ENCODE measurements at regions not wholly inside any gene's neighbourhood (a gene's known extent, or its start where the extent isn't known, plus 50 kb on each side); places are given as distances from the start of the nearest gene placed in this dataset.
"Not testable (repeated sequence)": the region's sequence is repeated elsewhere in the genome, so short reads cannot be mapped to it uniquely, and the experiment has no call there.

GRCh38 chr4:20122198-20122988 lies 129.3 kb upstream of the SLIT2 start:
- no peak for DNase-seq (ENCODE audit: low read depth)

GRCh38 chr4:20119141-20119540 lies 132.6 kb upstream of the SLIT2 start:
- no peak for DNase-seq (ENCODE audit: low read depth)

DNA sequence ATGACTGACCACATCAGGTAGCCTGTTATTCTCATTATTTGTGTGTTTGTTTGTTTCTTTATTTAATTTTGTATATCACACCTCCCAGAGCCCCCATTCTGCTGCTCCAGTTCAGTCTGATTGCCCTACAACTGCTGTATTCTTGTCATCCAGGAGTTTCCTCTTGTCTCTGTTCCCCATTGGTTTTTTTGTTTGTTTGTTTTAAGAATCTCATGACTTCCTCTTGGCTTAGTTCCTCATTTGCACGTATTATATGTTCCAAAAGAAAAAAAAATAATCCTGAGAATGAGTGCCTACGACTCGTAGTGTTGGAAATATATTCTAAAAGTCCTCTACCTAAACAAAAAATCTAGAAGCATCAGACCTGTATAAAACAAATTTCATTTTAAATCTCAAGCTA lies 142.3 kb upstream of the SLIT2 start:
- DNase-seq (ENCODE audit: low read depth): peak; percentile 61

DNA sequence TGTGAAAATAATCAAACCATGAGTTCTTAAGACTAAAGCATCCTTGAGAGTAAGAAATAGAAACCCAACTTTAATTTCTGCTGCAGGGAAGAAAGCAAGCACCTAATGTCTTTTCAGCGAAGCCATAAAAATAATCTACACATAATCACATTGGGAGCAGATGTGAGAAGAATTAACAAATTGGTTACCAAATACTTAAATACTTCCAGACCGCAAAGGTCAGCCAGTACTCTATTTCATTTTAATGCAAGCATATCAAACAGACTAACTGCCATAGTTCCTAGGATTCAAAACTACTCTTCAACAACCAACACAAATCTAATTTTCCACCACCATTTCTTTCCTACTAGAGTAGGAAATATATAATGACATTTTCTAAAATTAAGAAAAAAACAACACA lies 144.8 kb upstream of the SLIT2 start:
- no peak for DNase-seq (ENCODE audit: low read depth)

DNA sequence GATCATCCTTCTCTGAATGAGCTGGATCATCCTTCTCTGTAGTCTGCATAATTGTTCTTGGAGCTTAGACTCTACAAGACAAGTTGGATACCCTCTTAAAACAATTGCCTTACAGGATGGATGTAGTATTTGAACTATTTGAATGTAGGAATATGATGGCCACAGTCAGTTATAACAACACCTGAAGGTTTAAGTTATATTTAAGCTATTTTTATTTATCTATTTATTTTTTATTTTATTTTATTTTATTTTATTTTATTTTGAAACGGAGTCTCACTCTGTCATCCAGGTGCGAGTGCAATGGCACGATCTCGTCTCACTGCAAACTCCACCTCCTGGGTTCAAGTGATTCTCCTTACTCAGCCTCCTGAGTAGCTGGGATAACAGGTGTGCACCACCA lies 149.9 kb upstream of the SLIT2 start:
- DNase-seq (ENCODE audit: low read depth): no peak

DNA sequence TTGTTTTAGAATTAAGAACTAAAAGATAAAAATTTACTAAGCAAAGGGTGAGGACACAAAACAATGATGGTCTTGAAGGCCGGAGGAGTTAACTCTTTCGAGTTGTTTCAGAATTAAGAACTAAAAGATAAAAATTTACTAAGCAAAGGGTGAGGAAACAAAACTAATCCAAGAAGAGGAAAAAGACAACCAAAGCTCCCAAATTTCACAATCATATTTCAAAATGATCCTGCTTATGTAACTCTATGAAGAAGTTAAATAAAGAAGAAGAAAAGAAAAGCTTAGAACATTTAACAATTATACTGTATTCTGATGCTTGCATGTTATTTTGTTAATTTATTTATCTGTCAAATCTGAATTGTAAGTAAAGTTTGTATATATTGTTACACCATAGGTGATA lies 154.8 kb upstream of the SLIT2 start:
- DNase-seq (ENCODE audit: low read depth): no peak

GRCh38 chr4:20095805-20096541 lies 155.7 kb upstream of the SLIT2 start:
- no peak for DNase-seq (ENCODE audit: low read depth)

- DNase-seq (ENCODE audit: low read depth): no peak
Measured at GRCh38 chr4:20091781-20092180, 159.9 kb upstream of the SLIT2 start.

GRCh38 chr4:20087522-20087911 lies 164.2 kb upstream of the SLIT2 start:
- no peak for DNase-seq (ENCODE audit: low read depth)

DNA sequence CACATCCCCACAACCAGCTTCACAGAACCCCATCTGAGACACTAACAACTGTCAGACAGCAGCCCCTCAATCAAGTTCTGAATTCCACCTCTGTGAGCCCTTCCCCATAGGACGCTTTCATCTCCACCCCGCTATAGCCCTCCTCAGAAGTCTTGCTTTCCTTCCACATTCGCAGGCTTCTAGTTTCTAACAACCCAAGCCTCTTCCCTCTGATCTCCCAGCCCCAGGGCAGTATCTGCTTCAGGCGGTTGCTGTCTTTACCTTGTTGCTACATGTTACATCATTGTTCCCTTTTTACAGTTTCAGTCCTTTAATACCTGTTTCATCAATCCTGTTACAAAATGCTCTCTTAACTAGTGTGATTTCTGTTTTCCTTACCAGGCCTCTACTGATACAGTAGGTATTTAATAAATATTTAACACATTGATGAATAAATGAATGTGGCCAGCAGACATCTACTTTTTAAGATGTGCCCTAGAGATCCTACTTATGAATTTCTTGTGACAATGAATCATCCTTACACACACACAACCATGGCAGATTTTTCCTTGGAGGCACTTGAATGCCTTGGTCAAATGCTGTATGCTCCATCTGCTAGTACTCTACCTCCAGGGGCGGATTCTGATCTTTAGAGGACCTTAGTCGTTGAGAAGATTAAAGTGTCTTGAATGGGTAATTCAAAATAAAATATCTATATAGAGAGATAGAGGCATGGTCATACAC lies 164.7 kb upstream of the SLIT2 start:
- DNase-seq (ENCODE audit: low read depth): no peak

DNA sequence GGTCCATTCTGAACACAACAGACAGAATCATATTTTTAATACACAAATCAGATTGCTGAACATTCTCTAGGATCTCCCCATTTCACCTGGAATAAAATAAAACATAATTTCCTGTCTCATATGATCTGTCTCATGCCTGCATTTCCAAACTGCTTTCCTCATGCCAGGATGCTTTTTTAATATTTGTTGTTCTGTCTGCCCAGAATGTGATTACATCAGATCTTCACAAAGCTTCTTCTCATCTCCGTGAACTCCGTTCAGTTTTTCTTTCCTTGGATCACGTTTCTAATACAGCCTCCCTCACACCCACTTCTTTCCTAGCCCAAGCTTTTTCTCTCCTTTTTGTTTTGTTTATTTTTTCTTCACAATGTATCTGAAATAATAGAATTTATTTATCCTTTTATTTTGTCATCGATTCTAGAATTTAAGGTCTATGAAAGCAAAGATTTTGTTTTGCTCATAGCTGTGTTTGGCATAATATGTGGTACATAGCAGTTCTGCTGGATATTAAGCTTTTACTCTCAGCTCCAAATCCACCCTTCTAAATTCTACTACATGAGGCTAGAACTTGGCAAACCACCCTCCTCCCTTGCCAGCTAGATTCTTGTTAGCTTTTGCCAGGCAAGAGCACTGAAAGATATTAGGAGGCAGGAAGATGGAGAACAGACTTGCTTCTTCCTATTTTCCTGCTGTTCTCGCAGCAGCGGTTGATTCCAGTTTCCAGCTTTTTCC lies 165.5 kb upstream of the SLIT2 start:
- no peak for DNase-seq (ENCODE audit: low read depth)

DNA sequence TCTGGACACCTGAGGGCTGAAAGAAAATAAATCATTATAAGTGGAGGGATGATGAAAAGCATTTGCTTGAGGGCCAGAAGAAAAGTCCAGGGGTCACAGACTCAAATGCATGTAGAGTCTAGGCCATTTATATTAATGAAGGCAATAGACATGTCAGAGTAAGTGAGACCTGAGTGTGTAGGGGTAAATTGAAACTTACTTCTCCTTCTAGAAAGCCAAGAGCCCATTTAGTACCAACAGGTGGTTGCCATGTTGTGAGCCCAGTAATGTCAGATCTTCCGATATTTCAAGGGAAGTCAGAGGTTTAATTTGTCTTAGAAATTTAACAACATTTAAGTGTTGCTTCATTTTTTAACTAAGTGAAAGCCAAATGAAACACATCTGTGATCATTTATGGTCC lies 166.1 kb upstream of the SLIT2 start:
- no peak for DNase-seq (ENCODE audit: low read depth)

DNA sequence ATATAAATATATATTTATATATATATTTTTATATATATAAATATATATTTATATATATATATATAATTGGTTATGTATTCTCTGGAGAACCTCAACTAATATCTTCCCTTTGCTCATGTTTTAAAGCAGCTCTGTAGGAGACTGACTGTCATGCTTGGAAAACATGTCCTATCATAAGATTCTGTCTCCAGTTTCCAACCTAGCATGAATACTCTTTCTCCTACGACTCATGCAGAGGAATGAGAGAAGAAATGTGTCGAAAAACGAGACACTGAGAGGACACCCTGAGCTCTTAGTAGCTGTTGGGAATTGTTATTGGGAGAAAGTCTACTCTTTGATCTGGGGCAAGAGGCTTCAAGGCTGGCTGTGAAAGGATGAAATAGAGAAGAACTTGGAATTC lies 166.5 kb upstream of the SLIT2 start:
- no peak for DNase-seq (ENCODE audit: low read depth)

GRCh38 chr4:20084488-20084887 lies 167.2 kb upstream of the SLIT2 start:
- no peak for DNase-seq (ENCODE audit: low read depth)

GRCh38 chr4:20078644-20079043 lies 173.1 kb upstream of the SLIT2 start:
- no peak for DNase-seq (ENCODE audit: low read depth)

GRCh38 chr4:20075248-20075871 lies 176.3 kb upstream of the SLIT2 start:
- no peak for DNase-seq (ENCODE audit: low read depth)

GRCh38 chr4:20074450-20074849 lies 177.3 kb upstream of the SLIT2 start:
- DNase-seq (ENCODE audit: low read depth): peak; percentile 73

DNA sequence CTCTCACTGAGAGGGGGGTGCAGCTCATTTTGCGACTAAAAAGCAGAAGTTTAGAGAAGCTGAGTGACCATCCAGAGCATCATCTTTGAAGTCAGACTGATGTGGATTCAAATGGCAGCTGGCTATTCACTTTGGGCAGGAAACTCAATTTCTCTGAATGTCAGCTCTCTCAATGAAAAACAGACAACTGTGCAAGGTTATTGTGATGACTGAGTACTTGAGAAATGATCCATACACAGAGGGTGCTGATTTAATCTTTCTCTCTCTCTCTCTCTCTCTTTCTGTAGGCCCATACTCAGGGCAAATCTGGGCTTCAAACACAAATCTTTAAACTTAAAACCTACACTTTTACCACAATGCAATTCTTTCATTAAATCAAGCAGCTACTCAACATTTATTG lies 185.8 kb upstream of the SLIT2 start:
- DNase-seq (ENCODE audit: low read depth): no peak

DNA sequence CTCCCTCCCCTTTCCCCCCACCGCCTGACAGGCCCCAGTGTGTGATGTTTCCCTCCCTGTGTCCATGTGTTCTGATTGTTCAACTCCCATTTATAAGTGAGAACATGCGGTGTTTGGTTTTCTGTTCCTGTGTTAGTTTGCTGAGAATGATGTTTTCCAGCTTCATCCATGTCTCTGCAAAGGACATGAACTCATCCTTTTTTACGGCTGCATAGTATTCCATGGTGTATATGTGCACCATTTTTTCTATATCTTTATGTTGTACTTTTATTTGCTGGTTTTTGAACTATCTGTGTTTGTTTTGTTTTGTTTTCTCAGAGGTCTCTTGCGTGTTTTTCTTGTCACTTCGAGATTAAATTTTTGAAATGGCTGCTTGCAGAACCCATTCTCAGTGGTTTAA lies 188.8 kb upstream of the SLIT2 start:
- DNase-seq (ENCODE audit: low read depth): not testable (repeated sequence)

GRCh38 chr4:20062054-20062453 lies 189.7 kb upstream of the SLIT2 start:
- DNase-seq (ENCODE audit: low read depth): no peak

GRCh38 chr4:20050768-20051167 lies 200.9 kb upstream of the SLIT2 start:
- no peak for DNase-seq (ENCODE audit: low read depth)

GRCh38 chr4:20049889-20050288 lies 201.8 kb upstream of the SLIT2 start:
- DNase-seq (ENCODE audit: low read depth): no peak

Measured in iris pigment epithelial cell (primary cell).